ENCODE measurements at regions not wholly inside any gene's neighbourhood (a gene's known extent, or its start where the extent isn't known, plus 50 kb on each side); places are given as distances from the start of the nearest gene placed in this dataset.

GRCh38 chr10:4763960-4764428 lies 62.0 kb upstream of the AKR1E2 start:
- TF ChIP-seq CTCF (IDR thresholded peaks at IDR 0.05): no peak
- peak; percentile 34; the same call in 1 of the 2 replicates for TF ChIP-seq POLR2AphosphoS5 (IDR thresholded peaks at IDR 0.05; ENCODE audit: low read depth, low read length)
- TF ChIP-seq SIN3A (IDR thresholded peaks at IDR 0.05; ENCODE audit: borderline replicate concordance, insufficient read depth, low read depth, low read length): no peak

All from Panc1 (cell line).